Epithelial cell of esophagus (primary cell): ENCODE measurements at regions not wholly inside any gene's neighbourhood (a gene's known extent, or its start where the extent isn't known, plus 50 kb on each side); places are given as distances from the start of the nearest gene placed in this dataset.

Source experiments
- DNase-seq: peaks from one replicate; pipeline ENCODE4 v3.0.0; 2010; ENCODE audit warnings: low read depth
- H3K4me3 ChIP-seq: 2 replicates; pipeline ENCODE4 v1.5.1; 2011; ENCODE audit warnings: mild to moderate bottlenecking, low read length, control low read depth
- TF ChIP-seq, protein P1 (sequence below): IDR thresholded peaks from 2 replicates; pipeline ENCODE4 v1.5.1; 2011; ENCODE audit warnings: low read depth, mild to moderate bottlenecking, low read length, control low read depth, inconsistent platforms; ENCODE audit not compliant: insufficient read depth; ENCODE audit errors: missing control alignments

DNA sequence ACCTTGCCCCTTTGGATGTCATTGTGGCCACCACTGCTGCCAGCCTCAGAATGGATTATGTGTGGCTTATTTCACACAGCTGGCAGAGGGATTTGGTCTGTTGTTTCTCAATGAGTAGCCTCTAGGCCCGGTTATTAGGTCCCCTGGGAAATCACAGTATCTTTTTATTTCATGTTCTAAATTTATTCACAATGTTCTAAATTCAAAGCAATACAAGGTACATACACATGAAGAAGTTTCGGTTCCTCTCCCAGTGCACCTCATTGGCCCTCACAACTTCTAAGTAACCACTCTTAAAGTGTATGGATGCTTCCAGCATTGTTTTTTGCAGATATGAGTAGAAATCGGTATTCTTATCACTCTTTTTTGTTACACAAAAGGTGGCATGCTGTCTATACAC is 262.7 kb downstream of the RCHY1 start:
- TF ChIP-seq, protein P1, sequence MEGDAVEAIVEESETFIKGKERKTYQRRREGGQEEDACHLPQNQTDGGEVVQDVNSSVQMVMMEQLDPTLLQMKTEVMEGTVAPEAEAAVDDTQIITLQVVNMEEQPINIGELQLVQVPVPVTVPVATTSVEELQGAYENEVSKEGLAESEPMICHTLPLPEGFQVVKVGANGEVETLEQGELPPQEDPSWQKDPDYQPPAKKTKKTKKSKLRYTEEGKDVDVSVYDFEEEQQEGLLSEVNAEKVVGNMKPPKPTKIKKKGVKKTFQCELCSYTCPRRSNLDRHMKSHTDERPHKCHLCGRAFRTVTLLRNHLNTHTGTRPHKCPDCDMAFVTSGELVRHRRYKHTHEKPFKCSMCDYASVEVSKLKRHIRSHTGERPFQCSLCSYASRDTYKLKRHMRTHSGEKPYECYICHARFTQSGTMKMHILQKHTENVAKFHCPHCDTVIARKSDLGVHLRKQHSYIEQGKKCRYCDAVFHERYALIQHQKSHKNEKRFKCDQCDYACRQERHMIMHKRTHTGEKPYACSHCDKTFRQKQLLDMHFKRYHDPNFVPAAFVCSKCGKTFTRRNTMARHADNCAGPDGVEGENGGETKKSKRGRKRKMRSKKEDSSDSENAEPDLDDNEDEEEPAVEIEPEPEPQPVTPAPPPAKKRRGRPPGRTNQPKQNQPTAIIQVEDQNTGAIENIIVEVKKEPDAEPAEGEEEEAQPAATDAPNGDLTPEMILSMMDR, result no peak
- no peak for DNase-seq
- H3K4me3 ChIP-seq, result no peak overlapping the region

DNA sequence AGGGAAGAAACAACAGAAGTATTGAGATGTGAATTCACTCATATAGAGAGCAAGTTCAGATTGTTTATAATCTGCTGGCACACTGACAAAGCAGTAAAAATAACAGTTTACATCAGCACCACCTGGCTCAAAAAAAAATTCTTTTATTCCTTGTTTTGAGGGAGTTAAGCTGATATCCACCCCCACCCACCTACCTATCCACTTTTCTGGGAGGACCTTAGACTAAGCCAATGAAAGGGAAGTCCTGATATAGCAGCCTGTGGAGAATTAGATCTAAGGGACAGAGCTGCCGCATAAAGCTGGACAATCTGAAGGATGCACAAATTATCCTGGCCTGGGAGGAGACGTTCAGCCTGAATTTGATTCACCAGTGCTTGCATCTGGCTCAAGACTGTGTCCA is 264.5 kb downstream of the RCHY1 start:
- TF ChIP-seq, protein P1, result no peak
- DNase-seq, result no peak
- H3K4me3 ChIP-seq, result no peak overlapping the region

DNA sequence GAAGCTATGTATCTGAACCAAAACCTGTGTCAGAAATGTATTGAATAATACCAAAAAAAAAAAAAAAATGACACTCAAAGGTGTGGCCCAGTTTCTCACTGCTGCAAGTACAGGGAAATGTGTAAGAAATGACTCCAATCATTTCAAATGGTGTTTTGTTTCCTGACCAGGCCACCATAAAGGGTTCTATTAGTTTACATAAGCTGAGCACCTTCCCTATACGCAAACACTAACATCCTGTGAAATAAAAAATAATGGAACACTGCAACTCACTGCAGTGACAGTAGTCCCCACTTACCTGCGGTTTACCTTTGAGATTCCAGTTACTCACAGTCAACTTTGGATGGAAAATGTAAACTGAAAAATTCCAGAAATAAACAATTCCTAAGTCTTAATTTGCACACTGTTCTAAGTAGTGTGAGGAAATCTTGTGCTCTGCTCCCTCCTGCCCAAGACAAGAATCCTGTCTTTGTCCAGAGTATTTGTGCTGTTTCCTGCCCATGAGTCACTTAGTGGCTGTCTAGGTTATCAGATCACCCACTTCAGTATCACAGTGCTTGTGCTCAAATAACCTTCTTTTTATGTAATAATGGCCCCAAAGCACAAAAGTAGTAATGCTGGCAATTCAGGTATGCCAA is 265.3 kb downstream of the RCHY1 start:
- TF ChIP-seq, protein P1, result no peak
- peak; percentile 64 for DNase-seq

DNA sequence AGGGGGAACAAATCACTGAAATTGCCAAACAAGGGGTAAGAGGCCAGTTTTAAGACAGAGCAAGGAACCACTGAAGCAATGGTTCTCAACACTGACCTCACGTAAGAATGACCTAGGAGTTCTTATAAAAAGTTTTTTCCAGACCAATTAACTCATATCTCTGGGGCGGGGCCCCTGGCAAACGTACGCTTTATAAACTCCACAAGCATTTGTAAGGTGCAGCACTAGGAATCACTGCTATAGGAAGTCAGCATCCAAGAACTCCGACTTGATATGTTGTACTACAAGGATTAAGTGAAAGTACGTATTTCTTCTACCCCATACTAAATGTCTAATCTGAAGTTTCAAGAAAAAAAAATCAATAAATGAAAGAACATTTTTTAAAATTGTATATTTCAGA is 269.9 kb downstream of the RCHY1 start:
- H3K4me3 ChIP-seq, result no peak overlapping the region
- TF ChIP-seq, protein P1, result no peak
- DNase-seq, result no peak

More for the DNA sequence above, 265.3 kb downstream of the RCHY1 start:
- no peak overlapping the region for H3K4me3 ChIP-seq

DNA sequence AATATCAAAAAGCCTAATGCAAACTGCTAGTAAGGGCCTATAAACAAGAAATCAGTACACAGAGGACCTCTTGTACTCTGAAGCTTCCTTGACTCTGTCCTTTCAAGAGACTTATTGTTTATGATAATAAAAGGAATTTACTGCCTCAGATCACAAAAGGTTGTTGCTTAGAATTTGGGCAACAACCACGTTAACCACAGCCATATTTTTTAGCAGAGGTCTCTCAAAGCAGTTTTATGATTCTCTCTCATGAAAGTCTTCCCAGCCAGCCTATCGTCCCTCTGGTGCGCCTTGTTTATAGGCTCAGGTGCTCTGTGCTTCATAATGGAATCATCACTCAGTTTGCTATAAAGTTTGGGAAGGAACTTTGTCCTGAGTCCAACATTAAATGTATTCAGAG is 270.6 kb downstream of the RCHY1 start:
- no peak overlapping the region for H3K4me3 ChIP-seq

DNA sequence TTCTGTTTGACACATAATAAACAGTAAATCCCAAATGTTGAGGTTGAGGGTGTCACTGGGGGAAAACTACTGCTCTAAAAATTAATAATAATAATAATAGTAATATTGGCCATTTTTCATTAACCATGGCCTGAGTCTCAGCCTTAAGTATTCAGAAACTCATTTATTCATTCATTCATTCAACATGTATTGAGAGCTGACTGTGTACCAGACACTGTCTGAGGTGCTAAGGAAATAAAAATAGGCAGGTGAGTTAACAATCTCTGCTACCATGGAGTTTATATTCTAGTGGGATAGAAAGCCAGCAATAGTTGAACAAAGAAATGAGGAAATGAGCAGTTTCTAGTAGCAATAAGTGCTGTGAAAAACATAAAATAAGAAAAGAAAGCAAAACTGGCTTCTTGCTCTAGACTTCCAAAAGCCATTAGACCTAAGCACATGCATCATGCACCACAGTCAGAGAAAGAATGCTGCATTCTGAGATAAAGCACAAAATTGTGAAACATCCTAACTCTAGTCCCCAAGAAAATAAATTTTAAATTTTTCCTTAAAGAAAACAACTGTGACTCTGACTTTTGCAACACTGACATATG is 278.7 kb downstream of the RCHY1 start:
- no peak for DNase-seq
- TF ChIP-seq, protein P1, result no peak
- no peak overlapping the region for H3K4me3 ChIP-seq

More for the DNA sequence above, 270.6 kb downstream of the RCHY1 start:
- DNase-seq, result no peak
- TF ChIP-seq, protein P1, result no peak

DNA sequence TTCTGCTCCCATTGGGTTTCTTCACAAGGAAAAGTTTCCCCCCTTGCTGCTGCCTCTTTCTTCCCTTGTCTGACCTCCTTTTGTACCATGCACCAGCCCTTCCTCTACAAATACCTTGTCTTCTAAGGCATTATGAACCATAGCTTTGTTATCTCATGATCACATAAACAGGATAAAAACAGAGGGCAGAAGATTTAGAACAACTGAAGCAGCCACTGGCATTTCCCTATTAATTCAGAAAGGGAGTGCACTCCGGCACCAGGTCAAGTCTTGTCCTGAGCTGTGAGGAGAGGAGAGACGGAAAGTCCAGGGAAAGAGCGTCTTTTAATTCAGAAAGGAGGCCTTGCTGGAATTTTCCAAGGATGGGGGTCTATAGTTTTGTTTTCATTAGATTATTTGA is 281.7 kb downstream of the RCHY1 start:
- no peak for DNase-seq
- TF ChIP-seq, protein P1, result no peak
- H3K4me3 ChIP-seq, result no peak overlapping the region
